Upper lobe of left lung (tissue), 4 donors: ENCODE measurements at regions not wholly inside any gene's neighbourhood (a gene's known extent, or its start where the extent isn't known, plus 50 kb on each side); places are given as distances from the start of the nearest gene placed in this dataset.

Experiments used
- CTCF ChIP-seq, 6 experiments: fragments of 450-650 bp in 4 of 6; fragments of 200-600 bp in 2 of 6; sonication (generic) in 2 of 6; IDR thresholded peaks; one replicate each; pipeline ENCODE4 v1.5.1; 2016 to 2019; ENCODE audit warnings: antibody characterized with exemption in 6 of 6
- EP300 ChIP-seq, 4 donors: sonication (generic); formaldehyde crosslinking; IDR thresholded peaks; one replicate each; pipeline ENCODE4 v1.5.1; 2017; ENCODE audit warnings: antibody characterized with exemption in 4 of 4, control low read depth in 2 of 4

- TF ChIP-seq EP300 (IDR thresholded peaks at IDR 0.05) = no peak
- TF ChIP-seq CTCF (IDR thresholded peaks at IDR 0.05) = no peak
These were observed 241.9 kb upstream of the NREP start for GRCh38 chr5:111998871-111999270.
